HG02678 (cell line): ENCODE measurements at regions not wholly inside any gene's neighbourhood (a gene's known extent, or its start where the extent isn't known, plus 50 kb on each side); places are given as distances from the start of the nearest gene placed in this dataset.

Source experiments
- ATAC-seq: cut with Tn5 transposase; IDR thresholded peaks from one replicate; pipeline ENCODE4 v1.9.1; 2021; ENCODE audit warnings: mild to moderate bottlenecking, moderate library complexity; ENCODE audit not compliant: unreplicated experiment

GRCh38 chr2:120580709-120581108 is 155.0 kb upstream of the GLI2 start:
- ATAC-seq: no peak

GRCh38 chr2:120583121-120583520 is 152.5 kb upstream of the GLI2 start:
- ATAC-seq: no peak

- ATAC-seq: no peak
These were observed 151.7 kb upstream of the GLI2 start for GRCh38 chr2:120583851-120584570.

- ATAC-seq: no peak
These were observed 149.0 kb upstream of the GLI2 start for GRCh38 chr2:120586507-120587278.

GRCh38 chr2:120587279-120587996 is 148.2 kb upstream of the GLI2 start:
- no peak for ATAC-seq

GRCh38 chr2:120587997-120588336 is 147.7 kb upstream of the GLI2 start:
- no peak for ATAC-seq

GRCh38 chr2:120589771-120590608 is 145.7 kb upstream of the GLI2 start:
- no peak for ATAC-seq

- ATAC-seq: no peak
These were observed 144.8 kb upstream of the GLI2 start for GRCh38 chr2:120590841-120591240.

GRCh38 chr2:120591572-120591971 is 144.1 kb upstream of the GLI2 start:
- no peak for ATAC-seq

GRCh38 chr2:120592084-120592483 is 143.6 kb upstream of the GLI2 start:
- ATAC-seq: no peak

GRCh38 chr2:120593921-120594686 is 141.6 kb upstream of the GLI2 start:
- ATAC-seq: no peak

GRCh38 chr2:120594856-120595685 is 140.6 kb upstream of the GLI2 start:
- ATAC-seq: no peak

GRCh38 chr2:120595739-120596138 is 139.9 kb upstream of the GLI2 start:
- ATAC-seq: no peak

GRCh38 chr2:120596191-120596811 is 139.4 kb upstream of the GLI2 start:
- ATAC-seq: no peak

- no peak for ATAC-seq
These were observed 138.6 kb upstream of the GLI2 start for GRCh38 chr2:120596990-120597594.

GRCh38 chr2:120597595-120598193 is 138.0 kb upstream of the GLI2 start:
- no peak for ATAC-seq

- ATAC-seq: no peak
These were observed 137.3 kb upstream of the GLI2 start for GRCh38 chr2:120598416-120598815.

- ATAC-seq: no peak
These were observed 136.6 kb upstream of the GLI2 start for GRCh38 chr2:120599072-120599471.
